Endothelial cell of umbilical vein (primary cell): ENCODE measurements at regions not wholly inside any gene's neighbourhood (a gene's known extent, or its start where the extent isn't known, plus 50 kb on each side); places are given as distances from the start of the nearest gene placed in this dataset.

Experiments
- CTCF ChIP-seq, 2 donors: IDR thresholded peaks; 1 replicate in 1 of 2; 2 replicates in 1 of 2; pipeline ENCODE4 v1.5.1; 2011; ENCODE audit warnings: low read length in 2 of 2, mild to moderate bottlenecking in 2 of 2, moderate library complexity in 2 of 2, control low read depth in 1 of 2, inconsistent platforms in 1 of 2, low read depth in 1 of 2; ENCODE audit not compliant: insufficient read depth in 1 of 2; ENCODE audit errors: extremely low read depth in 1 of 2
- EZH2 ChIP-seq: IDR thresholded peaks from 2 replicates; pipeline ENCODE4 v1.6.1; 2012; ENCODE audit warnings: borderline replicate concordance, low read depth, mild to moderate bottlenecking, moderate library complexity, low read length, inconsistent platforms; ENCODE audit not compliant: severe bottlenecking
- GATA2 ChIP-seq: IDR thresholded peaks from 2 replicates; pipeline ENCODE4 v1.7.0; 2011; ENCODE audit warnings: low read depth, mild to moderate bottlenecking, moderate library complexity, mixed read lengths, low read length; ENCODE audit not compliant: insufficient read length, insufficient read depth
- JUN ChIP-seq: IDR thresholded peaks from 2 replicates; pipeline ENCODE4 v1.6.1; 2011; ENCODE audit warnings: borderline replicate concordance, low read depth; ENCODE audit not compliant: insufficient read length, insufficient read depth
- MYC ChIP-seq: IDR thresholded peaks from one replicate; pipeline ENCODE4 v1.6.1; 2011; ENCODE audit warnings: mild to moderate bottlenecking, low read depth, low read length
- POLR2A ChIP-seq: IDR thresholded peaks from 2 replicates; pipeline ENCODE4 v1.6.1; 2012; ENCODE audit warnings: low read depth, mild to moderate bottlenecking, control low read depth, low read length
- POLR2AphosphoS5 ChIP-seq: IDR thresholded peaks from 2 replicates; pipeline ENCODE4 v1.6.1; 2012; ENCODE audit warnings: low read depth, mild to moderate bottlenecking, control low read depth, low read length, moderate library complexity; ENCODE audit not compliant: insufficient read depth
- TF ChIP-seq, protein P1 (sequence below): IDR thresholded peaks from 2 replicates; pipeline ENCODE4 v1.6.1; 2011; ENCODE audit not compliant: insufficient read depth, insufficient read length

GRCh38 chr6:146898888-146899227 is 300.1 kb downstream of the ADGB start:
- TF ChIP-seq CTCF (IDR thresholded peaks at IDR 0.05; ENCODE audit: extremely low read depth in 1 of 2, insufficient read depth in 1 of 2, low read depth in 1 of 2, low read length in 2 of 2) (no peak), MYC (no peak), POLR2A (no peak), GATA2 (no peak), JUN (no peak), EZH2 (no peak), POLR2AphosphoS5 (no peak)
- TF ChIP-seq, protein P1, sequence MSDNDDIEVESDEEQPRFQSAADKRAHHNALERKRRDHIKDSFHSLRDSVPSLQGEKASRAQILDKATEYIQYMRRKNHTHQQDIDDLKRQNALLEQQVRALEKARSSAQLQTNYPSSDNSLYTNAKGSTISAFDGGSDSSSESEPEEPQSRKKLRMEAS = no peak
